BLaER1 (cell line): ENCODE measurements at regions not wholly inside any gene's neighbourhood (a gene's known extent, or its start where the extent isn't known, plus 50 kb on each side); places are given as distances from the start of the nearest gene placed in this dataset.

Experiments used
- H3K27ac ChIP-seq: shearing (Covaris generic); formaldehyde crosslinking; 2 replicates; pipeline ENCODE4 v1.8.1; 2022
- H3K27me3 ChIP-seq: shearing (Covaris generic); formaldehyde crosslinking; 2 replicates; pipeline ENCODE4 v1.8.1; 2022
- H3K36me3 ChIP-seq: shearing (Covaris generic); formaldehyde crosslinking; 2 replicates; pipeline ENCODE4 v1.8.1; 2022
- H3K4me1 ChIP-seq: shearing (Covaris generic); formaldehyde crosslinking; 2 replicates; pipeline ENCODE4 v1.8.1; 2022
- H3K4me2 ChIP-seq: shearing (Covaris generic); formaldehyde crosslinking; 2 replicates; pipeline ENCODE4 v1.8.1; 2022
- H3K4me3 ChIP-seq: shearing (Covaris generic); formaldehyde crosslinking; 2 replicates; pipeline ENCODE4 v1.8.1; 2022
- H3K9ac ChIP-seq: shearing (Covaris generic); formaldehyde crosslinking; 2 replicates; pipeline ENCODE4 v1.8.1; 2022
- H3K9me3 ChIP-seq: shearing (Covaris generic); formaldehyde crosslinking; 2 replicates; pipeline ENCODE4 v1.8.1; 2022
- H4K20me1 ChIP-seq: shearing (Covaris generic); formaldehyde crosslinking; 2 replicates; pipeline ENCODE4 v1.8.1; 2022
- Cebpa-rat ChIP-seq: shearing (Covaris generic); IDR thresholded peaks from 2 replicates; pipeline ENCODE4 v1.8.1; 2022

- no peaks in the 10 kb centered on the region for H3K36me3 ChIP-seq
- no peak overlapping the region for H3K4me2 ChIP-seq
- H4K20me1 ChIP-seq: no peaks in the 10 kb centered on the region
- no peak for TF ChIP-seq Cebpa-rat
- no peaks in the 10 kb centered on the region for H3K9me3 ChIP-seq
- no peaks in the 10 kb centered on the region for H3K27me3 ChIP-seq
- no peak overlapping the region for H3K27ac ChIP-seq
- no peak overlapping the region for H3K9ac ChIP-seq
- no peaks in the 10 kb centered on the region for H3K4me1 ChIP-seq
- H3K4me3 ChIP-seq: no peak overlapping the region
Observed at GRCh38 chr11:130624971-130625544, 176.6 kb downstream of the ADAMTS15 start.

- Histone ChIP-seq H3K9ac (no peak overlapping the region), H3K27me3 (no peaks in the 10 kb centered on the region), H3K9me3 (no peaks in the 10 kb centered on the region), H3K4me1 (no peaks in the 10 kb centered on the region), H4K20me1 (no peaks in the 10 kb centered on the region), H3K36me3 (no peaks in the 10 kb centered on the region), H3K4me3 (no peak overlapping the region), H3K27ac (no peak overlapping the region), H3K4me2 (no peak overlapping the region)
- no peak for TF ChIP-seq Cebpa-rat
Observed at GRCh38 chr11:130625578-130626306, 177.3 kb downstream of the ADAMTS15 start.

- TF ChIP-seq Cebpa-rat: no peak
- Histone ChIP-seq H3K36me3 (no peaks in the 10 kb centered on the region), H3K27me3 (no peaks in the 10 kb centered on the region), H4K20me1 (no peaks in the 10 kb centered on the region), H3K4me1 (no peaks in the 10 kb centered on the region), H3K27ac (no peak overlapping the region), H3K9me3 (no peaks in the 10 kb centered on the region), H3K4me3 (no peak overlapping the region), H3K9ac (no peak overlapping the region), H3K4me2 (no peak overlapping the region)
Observed at GRCh38 chr11:130629039-130629438, 180.6 kb downstream of the ADAMTS15 start.

GRCh38 chr11:130631119-130631518 is 182.7 kb downstream of the ADAMTS15 start:
- no peak for TF ChIP-seq Cebpa-rat
- Histone ChIP-seq H3K4me2 (no peak overlapping the region), H4K20me1 (no peaks in the 10 kb centered on the region), H3K27ac (no peak overlapping the region), H3K27me3 (no peaks in the 10 kb centered on the region), H3K4me1 (no peaks in the 10 kb centered on the region), H3K4me3 (no peak overlapping the region), H3K9me3 (no peaks in the 10 kb centered on the region), H3K36me3 (no peaks in the 10 kb centered on the region), H3K9ac (no peak overlapping the region)

GRCh38 chr11:130633466-130633865 is 185.0 kb downstream of the ADAMTS15 start:
- H3K4me1 ChIP-seq: no peaks in the 10 kb centered on the region
- no peaks in the 10 kb centered on the region for H3K9me3 ChIP-seq
- no peak overlapping the region for H3K4me3 ChIP-seq
- no peaks in the 10 kb centered on the region for H4K20me1 ChIP-seq
- no peaks in the 10 kb centered on the region for H3K36me3 ChIP-seq
- H3K27me3 ChIP-seq: no peaks in the 10 kb centered on the region
- TF ChIP-seq Cebpa-rat: no peak
- no peak overlapping the region for H3K27ac ChIP-seq
- no peak overlapping the region for H3K4me2 ChIP-seq
- H3K9ac ChIP-seq: no peak overlapping the region

- H3K27ac ChIP-seq: no peak overlapping the region
- H3K27me3 ChIP-seq: no peaks in the 10 kb centered on the region
- TF ChIP-seq Cebpa-rat: no peak
- H3K4me2 ChIP-seq: no peak overlapping the region
- H3K4me3 ChIP-seq: no peak overlapping the region
- no peaks in the 10 kb centered on the region for H3K36me3 ChIP-seq
- H3K4me1 ChIP-seq: no peaks in the 10 kb centered on the region
- no peak overlapping the region for H3K9ac ChIP-seq
- H4K20me1 ChIP-seq: no peaks in the 10 kb centered on the region
- H3K9me3 ChIP-seq: no peaks in the 10 kb centered on the region
Observed at GRCh38 chr11:130634186-130634585, 185.7 kb downstream of the ADAMTS15 start.

- H3K4me2 ChIP-seq: no peak overlapping the region
- no peaks in the 10 kb centered on the region for H4K20me1 ChIP-seq
- no peak overlapping the region for H3K4me3 ChIP-seq
- no peaks in the 10 kb centered on the region for H3K27me3 ChIP-seq
- H3K9me3 ChIP-seq: no peaks in the 10 kb centered on the region
- H3K27ac ChIP-seq: no peak overlapping the region
- H3K36me3 ChIP-seq: no peaks in the 10 kb centered on the region
- no peaks in the 10 kb centered on the region for H3K4me1 ChIP-seq
- no peak for TF ChIP-seq Cebpa-rat
- H3K9ac ChIP-seq: no peak overlapping the region
Observed at GRCh38 chr11:130634961-130635473, 186.6 kb downstream of the ADAMTS15 start.

- no peak overlapping the region for H3K27ac ChIP-seq
- H3K9ac ChIP-seq: no peak overlapping the region
- no peaks in the 10 kb centered on the region for H3K36me3 ChIP-seq
- no peaks in the 10 kb centered on the region for H3K9me3 ChIP-seq
- no peak for TF ChIP-seq Cebpa-rat
- no peaks in the 10 kb centered on the region for H3K27me3 ChIP-seq
- H3K4me3 ChIP-seq: no peak overlapping the region
- H3K4me2 ChIP-seq: no peak overlapping the region
- H3K4me1 ChIP-seq: no peaks in the 10 kb centered on the region
- no peaks in the 10 kb centered on the region for H4K20me1 ChIP-seq
Observed at GRCh38 chr11:130635937-130636630, 187.6 kb downstream of the ADAMTS15 start.

- H3K27ac ChIP-seq: no peak overlapping the region
- no peaks in the 10 kb centered on the region for H4K20me1 ChIP-seq
- H3K9me3 ChIP-seq: no peaks in the 10 kb centered on the region
- TF ChIP-seq Cebpa-rat: no peak
- no peaks in the 10 kb centered on the region for H3K4me1 ChIP-seq
- no peaks in the 10 kb centered on the region for H3K36me3 ChIP-seq
- H3K9ac ChIP-seq: no peak overlapping the region
- H3K4me2 ChIP-seq: no peak overlapping the region
- H3K27me3 ChIP-seq: no peaks in the 10 kb centered on the region
- no peak overlapping the region for H3K4me3 ChIP-seq
Observed at GRCh38 chr11:130636722-130637464, 188.4 kb downstream of the ADAMTS15 start.

GRCh38 chr11:130637566-130637965 is 189.1 kb downstream of the ADAMTS15 start:
- no peaks in the 10 kb centered on the region for H3K4me1 ChIP-seq
- H3K9me3 ChIP-seq: no peaks in the 10 kb centered on the region
- no peaks in the 10 kb centered on the region for H3K27me3 ChIP-seq
- no peak overlapping the region for H3K27ac ChIP-seq
- no peaks in the 10 kb centered on the region for H3K36me3 ChIP-seq
- no peak for TF ChIP-seq Cebpa-rat
- H3K4me3 ChIP-seq: no peak overlapping the region
- no peak overlapping the region for H3K4me2 ChIP-seq
- no peak overlapping the region for H3K9ac ChIP-seq
- H4K20me1 ChIP-seq: no peaks in the 10 kb centered on the region
